DOHH2 (cell line): ENCODE measurements at regions not wholly inside any gene's neighbourhood (a gene's known extent, or its start where the extent isn't known, plus 50 kb on each side); places are given as distances from the start of the nearest gene placed in this dataset.

Source experiments
- H3F3A ChIP-seq: fragments of 200-600 bp; sonication (generic), shearing (Covaris generic); 2 replicates; pipeline ENCODE4 v1.6.0; 2016; ENCODE audit warnings: antibody characterized with exemption, mild to moderate bottlenecking; ENCODE audit not compliant: control insufficient read depth, insufficient read depth
- H3K27ac ChIP-seq: fragments of 200-600 bp; sonication (generic); 2 replicates; pipeline ENCODE4 v1.5.1; 2014; ENCODE audit warnings: low read depth, mild to moderate bottlenecking, low read length, moderate library complexity
- H3K27me3 ChIP-seq: fragments of 200-600 bp; sonication (generic); 2 replicates; pipeline ENCODE4 v1.6.1; 2014; ENCODE audit warnings: mild to moderate bottlenecking, low read length, mixed read lengths; ENCODE audit not compliant: control insufficient read depth
- H3K36me3 ChIP-seq: fragments of 200-600 bp; sonication (generic); 2 replicates; pipeline ENCODE4 v1.6.1; 2014; ENCODE audit warnings: mild to moderate bottlenecking, low read length, moderate library complexity, mixed read lengths; ENCODE audit not compliant: control insufficient read depth
- H3K4me1 ChIP-seq: fragments of 200-600 bp; sonication (generic); 2 replicates; pipeline ENCODE4 v1.6.1; 2014; ENCODE audit warnings: mild to moderate bottlenecking, low read length, mixed read lengths; ENCODE audit not compliant: control insufficient read depth
- H3K4me2 ChIP-seq: fragments of 200-600 bp; sonication (generic); 2 replicates; pipeline ENCODE4 v1.6.0; 2014; ENCODE audit warnings: mild to moderate bottlenecking, low read length, moderate library complexity
- H3K4me3 ChIP-seq: fragments of 200-600 bp; sonication (generic); 2 replicates; pipeline ENCODE4 v1.5.1; 2014; ENCODE audit warnings: mild to moderate bottlenecking, low read length, mixed read lengths
- H3K79me2 ChIP-seq: fragments of 200-600 bp; sonication (generic); 2 replicates; pipeline ENCODE4 v1.6.1; 2014; ENCODE audit warnings: mild to moderate bottlenecking, low read length, mixed read lengths; ENCODE audit not compliant: control insufficient read depth
- H3K9me2 ChIP-seq: fragments of 200-600 bp; sonication (generic); replicated peaks from 2 replicates; pipeline ENCODE4 v1.6.1; 2014; ENCODE audit warnings: mild to moderate bottlenecking, low read length, mixed read lengths; ENCODE audit not compliant: control insufficient read depth
- H3K9me3 ChIP-seq: fragments of 200-600 bp; sonication (generic); 2 replicates; pipeline ENCODE4 v1.6.1; 2014; ENCODE audit warnings: antibody characterized with exemption, low read length, mixed read lengths; ENCODE audit not compliant: control insufficient read depth, insufficient read depth
- H4K20me1 ChIP-seq: fragments of 200-600 bp; sonication (generic); 2 replicates; pipeline ENCODE4 v1.6.0; 2014; ENCODE audit warnings: low read depth, mild to moderate bottlenecking, antibody characterized with exemption, low read length, moderate library complexity; ENCODE audit not compliant: control insufficient read depth, insufficient read depth
- EZH2phosphoT487 ChIP-seq: fragments of 200-600 bp; sonication (generic); IDR thresholded peaks from 2 replicates; pipeline ENCODE4 v1.6.1; 2017; ENCODE audit warnings: borderline replicate concordance, mild to moderate bottlenecking, antibody characterized with exemption, low read length, moderate library complexity, mixed read lengths
- TF ChIP-seq, protein P1 (sequence below): fragments of 200-600 bp; sonication (generic); IDR thresholded peaks from one replicate; pipeline ENCODE4 v1.5.1; 2014; ENCODE audit warnings: antibody characterized with exemption, mild to moderate bottlenecking, low read depth, low read length; ENCODE audit not compliant: poor library complexity, severe bottlenecking

GRCh38 chr6:149265945-149266344, 51.6 kb upstream of the TAB2 start:
- peaks cover 43% of the 10 kb centered on the region for H3K27me3 ChIP-seq
- no peaks in the 10 kb centered on the region for H3K9me2 ChIP-seq
- H3K27ac ChIP-seq = no peak overlapping the region
- H3K4me2 ChIP-seq = no peak overlapping the region
- H3K79me2 ChIP-seq = no peaks in the 10 kb centered on the region
- H4K20me1 ChIP-seq = no peaks in the 10 kb centered on the region
- no peak overlapping the region for H3K4me3 ChIP-seq
- peaks cover 8% of the 10 kb centered on the region for H3K4me1 ChIP-seq
- no peaks in the 10 kb centered on the region for H3K36me3 ChIP-seq
- H3K9me3 ChIP-seq = no peaks in the 10 kb centered on the region
- TF ChIP-seq EZH2phosphoT487 = no peak
- TF ChIP-seq, protein P1, sequence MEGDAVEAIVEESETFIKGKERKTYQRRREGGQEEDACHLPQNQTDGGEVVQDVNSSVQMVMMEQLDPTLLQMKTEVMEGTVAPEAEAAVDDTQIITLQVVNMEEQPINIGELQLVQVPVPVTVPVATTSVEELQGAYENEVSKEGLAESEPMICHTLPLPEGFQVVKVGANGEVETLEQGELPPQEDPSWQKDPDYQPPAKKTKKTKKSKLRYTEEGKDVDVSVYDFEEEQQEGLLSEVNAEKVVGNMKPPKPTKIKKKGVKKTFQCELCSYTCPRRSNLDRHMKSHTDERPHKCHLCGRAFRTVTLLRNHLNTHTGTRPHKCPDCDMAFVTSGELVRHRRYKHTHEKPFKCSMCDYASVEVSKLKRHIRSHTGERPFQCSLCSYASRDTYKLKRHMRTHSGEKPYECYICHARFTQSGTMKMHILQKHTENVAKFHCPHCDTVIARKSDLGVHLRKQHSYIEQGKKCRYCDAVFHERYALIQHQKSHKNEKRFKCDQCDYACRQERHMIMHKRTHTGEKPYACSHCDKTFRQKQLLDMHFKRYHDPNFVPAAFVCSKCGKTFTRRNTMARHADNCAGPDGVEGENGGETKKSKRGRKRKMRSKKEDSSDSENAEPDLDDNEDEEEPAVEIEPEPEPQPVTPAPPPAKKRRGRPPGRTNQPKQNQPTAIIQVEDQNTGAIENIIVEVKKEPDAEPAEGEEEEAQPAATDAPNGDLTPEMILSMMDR = no peak
- H3F3A ChIP-seq = no peaks in the 10 kb centered on the region

DNA sequence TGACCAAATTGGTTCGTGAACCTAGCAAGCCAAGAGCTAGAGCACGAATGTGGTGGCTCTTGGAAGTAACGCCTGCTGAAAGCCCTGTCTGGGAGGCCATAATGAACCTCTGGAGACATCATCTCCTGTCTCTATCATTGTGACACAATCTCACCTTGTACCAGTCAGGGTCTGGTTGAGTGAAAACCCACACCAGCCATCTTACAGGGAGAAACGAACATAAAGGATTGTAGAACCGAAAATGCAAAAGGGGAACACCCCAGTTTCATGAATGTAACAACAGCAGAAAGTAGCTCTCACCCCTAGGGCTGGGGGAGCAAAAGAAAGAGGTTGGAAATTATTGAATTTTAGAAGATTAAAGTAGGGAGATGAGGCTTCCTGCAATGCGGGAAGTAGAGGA, 50.9 kb upstream of the TAB2 start:
- TF ChIP-seq, protein P1 = no peak
- no peak for TF ChIP-seq EZH2phosphoT487
- peaks cover 12% of the 10 kb centered on the region for H3K4me1 ChIP-seq
- no peaks in the 10 kb centered on the region for H3F3A ChIP-seq
- H3K27me3 ChIP-seq = peaks cover 39% of the 10 kb centered on the region
- no peaks in the 10 kb centered on the region for H3K36me3 ChIP-seq
- H3K9me3 ChIP-seq = no peaks in the 10 kb centered on the region
- H3K27ac ChIP-seq = no peak overlapping the region
- H3K4me3 ChIP-seq = no peak overlapping the region
- no peak overlapping the region for H3K4me2 ChIP-seq
- no peaks in the 10 kb centered on the region for H3K9me2 ChIP-seq
- H4K20me1 ChIP-seq = no peaks in the 10 kb centered on the region
- no peaks in the 10 kb centered on the region for H3K79me2 ChIP-seq

DNA sequence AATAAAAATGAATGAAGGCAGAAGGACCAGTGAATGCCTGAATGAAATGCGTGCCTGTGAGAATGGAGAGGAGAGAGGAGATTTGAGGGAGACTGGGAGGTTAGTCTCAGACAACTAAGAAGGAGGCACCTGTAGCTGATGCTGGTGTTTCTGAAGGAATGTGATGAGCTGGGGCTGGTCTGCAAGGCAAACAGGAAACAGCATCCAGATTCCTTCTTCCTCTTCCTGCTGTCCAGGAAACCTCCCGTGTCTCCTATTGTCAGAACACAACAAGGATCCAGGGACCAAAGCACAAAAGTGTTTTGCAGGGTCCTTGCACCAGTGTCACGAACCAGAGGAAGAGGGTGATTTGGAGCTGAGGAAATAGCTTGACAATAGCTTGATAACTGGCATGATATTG, 50.4 kb upstream of the TAB2 start:
- H3K9me3 ChIP-seq = no peaks in the 10 kb centered on the region
- peaks cover 39% of the 10 kb centered on the region for H3K27me3 ChIP-seq
- peaks cover 16% of the 10 kb centered on the region for H3K4me1 ChIP-seq
- TF ChIP-seq, protein P1 = no peak
- TF ChIP-seq EZH2phosphoT487 = no peak
- H3K36me3 ChIP-seq = no peaks in the 10 kb centered on the region
- H3K79me2 ChIP-seq = no peaks in the 10 kb centered on the region
- H3K4me3 ChIP-seq = no peak overlapping the region
- no peaks in the 10 kb centered on the region for H4K20me1 ChIP-seq
- H3K9me2 ChIP-seq = no peaks in the 10 kb centered on the region
- H3K4me2 ChIP-seq = no peak overlapping the region
- H3F3A ChIP-seq = no peaks in the 10 kb centered on the region
- H3K27ac ChIP-seq = no peak overlapping the region
